ENCODE measurements at regions not wholly inside any gene's neighbourhood (a gene's known extent, or its start where the extent isn't known, plus 50 kb on each side); places are given as distances from the start of the nearest gene placed in this dataset.

- Mint-ChIP-seq H3K27me3 (peaks cover 16% of the 10 kb centered on the region), H3K4me3 (no peak overlapping the region), H3K27ac (no peak overlapping the region), H3K4me1 (no peaks in the 10 kb centered on the region), H3K9me3 (ENCODE audit: insufficient read depth) (no peaks in the 10 kb centered on the region)
- Histone ChIP-seq H3K36me3 (replicated peaks in 1 of 2; ENCODE audit: control extremely low read depth in 1 of 2, control insufficient read depth in 1 of 2, extremely low read depth in 1 of 2, insufficient read depth in 2 of 2, low read length in 1 of 2) (no peaks in the 10 kb centered on the region), H3K9me3 (ENCODE audit: control extremely low read depth in 1 of 3, control insufficient read depth in 2 of 3, insufficient read depth in 1 of 3, low read length in 2 of 3) (no peaks in the 10 kb centered on the region), H3K27me3 (replicated peaks in 1 of 4; ENCODE audit: control extremely low read depth in 1 of 4, control insufficient read depth in 3 of 4, insufficient read depth in 4 of 4, low read length in 3 of 4) (peaks cover 0 to 10% (median 0%) of the 10 kb centered on the region in 4 experiments), H3K27ac (ENCODE audit: low read length in 2 of 2) (no peak overlapping the region), H3K9ac (ENCODE audit: low read length) (no peak overlapping the region), H4K20me1 (ENCODE audit: control insufficient read depth, insufficient read depth, low read length, poor library complexity, severe bottlenecking) (no peaks in the 10 kb centered on the region), H3K79me2 (ENCODE audit: control insufficient read depth, insufficient read depth, low read length) (no peaks in the 10 kb centered on the region), H3K4me2 (replicated peaks; ENCODE audit: low read depth, low read length, poor library complexity, severe bottlenecking) (no peak overlapping the region), H2AFZ (ENCODE audit: insufficient read depth, low read depth, low read length, poor library complexity, severe bottlenecking) (no peak overlapping the region), H3K4me1 (ENCODE audit: control insufficient read depth in 2 of 2, insufficient read depth in 2 of 2, low read length in 2 of 2) (no peaks in the 10 kb centered on the region), H3K4me3 (ENCODE audit: control extremely low read depth in 1 of 5, extremely low read depth in 1 of 5, insufficient read depth in 1 of 5, low read depth in 2 of 5, low read length in 4 of 5) (no peak overlapping the region)
- ATAC-seq (ENCODE audit: low read depth): no peak
- 100% methylated on average over 2 of the region's 6 CpGs for WGBS (ENCODE audit: insufficient coverage)
- no peak for TF ChIP-seq CTCF (IDR thresholded peaks at IDR 0.05)
- ChIA-PET POLR2A (no interaction called here), CTCF (no interaction called here)
- DNase-seq: no peak
- intact Hi-C loops (cut with micrococcal nuclease): no loop called here
Observed at GRCh38 chr6:105621564-105622175, 218.8 kb upstream of the PREP start.

GRCh38 chr6:105620878-105621277 lies 218.0 kb upstream of the PREP start:
- Histone ChIP-seq H3K4me3 (ENCODE audit: control extremely low read depth in 1 of 5, extremely low read depth in 1 of 5, insufficient read depth in 1 of 5, low read depth in 2 of 5, low read length in 4 of 5) (no peak overlapping the region), H3K27me3 (replicated peaks in 1 of 4; ENCODE audit: control extremely low read depth in 1 of 4, control insufficient read depth in 3 of 4, insufficient read depth in 4 of 4, low read length in 3 of 4) (peaks cover 0 to 10% (median 0%) of the 10 kb centered on the region in 4 experiments), H3K27ac (ENCODE audit: low read length in 2 of 2) (no peak overlapping the region), H3K4me1 (ENCODE audit: control insufficient read depth in 2 of 2, insufficient read depth in 2 of 2, low read length in 2 of 2) (no peaks in the 10 kb centered on the region), H4K20me1 (ENCODE audit: control insufficient read depth, insufficient read depth, low read length, poor library complexity, severe bottlenecking) (no peaks in the 10 kb centered on the region), H3K9me3 (ENCODE audit: control extremely low read depth in 1 of 3, control insufficient read depth in 2 of 3, insufficient read depth in 1 of 3, low read length in 2 of 3) (no peaks in the 10 kb centered on the region), H3K4me2 (replicated peaks; ENCODE audit: low read depth, low read length, poor library complexity, severe bottlenecking) (no peak overlapping the region), H3K36me3 (replicated peaks in 1 of 2; ENCODE audit: control extremely low read depth in 1 of 2, control insufficient read depth in 1 of 2, extremely low read depth in 1 of 2, insufficient read depth in 2 of 2, low read length in 1 of 2) (no peaks in the 10 kb centered on the region), H3K9ac (ENCODE audit: low read length) (no peak overlapping the region), H3K79me2 (ENCODE audit: control insufficient read depth, insufficient read depth, low read length) (no peaks in the 10 kb centered on the region), H2AFZ (ENCODE audit: insufficient read depth, low read depth, low read length, poor library complexity, severe bottlenecking) (no peak overlapping the region)
- H3K4me3 Mint-ChIP-seq: no peak overlapping the region
- H3K27me3 Mint-ChIP-seq: peaks cover 16% of the 10 kb centered on the region
- no peaks in the 10 kb centered on the region for H3K9me3 Mint-ChIP-seq (ENCODE audit: insufficient read depth)
- intact Hi-C loops (cut with micrococcal nuclease): no loop called here
- H3K27ac Mint-ChIP-seq: no peak overlapping the region
- CTCF ChIA-PET: no interaction called here
- DNase-seq (no peak), ATAC-seq (ENCODE audit: low read depth) (no peak)
- no peaks in the 10 kb centered on the region for H3K4me1 Mint-ChIP-seq
- TF ChIP-seq CTCF (IDR thresholded peaks at IDR 0.05): no peak
- TF ChIP-seq EZH2 (IDR thresholded peaks at IDR 0.05; ENCODE audit: borderline replicate concordance, insufficient read depth, low read depth, low read length, poor library complexity, severe bottlenecking): no peak
- no CpG with 5 or more reads among the region's 3 CpGs for WGBS (ENCODE audit: insufficient coverage)
- POLR2A ChIA-PET: no interaction called here
